HepG2 (cell line): ENCODE measurements at regions not wholly inside any gene's neighbourhood (a gene's known extent, or its start where the extent isn't known, plus 50 kb on each side); places are given as distances from the start of the nearest gene placed in this dataset.

Source experiments
- FOXP1 ChIP-seq, 2 experiments: fragments of 450-650 bp in 1 of 2; IDR thresholded peaks; 2 replicates each; pipeline ENCODE4 v1.6.1; 2017 to 2018; ENCODE audit warnings: antibody characterized with exemption in 1 of 2
- KDM4B ChIP-seq: sonication (generic); formaldehyde crosslinking; IDR thresholded peaks from 2 replicates; pipeline ENCODE4 v1.4.0; 2020; ENCODE audit warnings: missing genetic modification reagents
- RXRB ChIP-seq: IDR thresholded peaks from 2 replicates; pipeline ENCODE4 v1.6.1; 2016; ENCODE audit warnings: borderline replicate concordance, missing genetic modification reagents, missing compliant biosample characterization
- SMAD9 ChIP-seq: sonication (generic); formaldehyde crosslinking; IDR thresholded peaks from 2 replicates; pipeline ENCODE4 v1.5.1; 2020; ENCODE audit warnings: mild to moderate bottlenecking, missing genetic modification reagents
- TGIF2 ChIP-seq: IDR thresholded peaks from 2 replicates; pipeline ENCODE4 v1.6.1; 2016; ENCODE audit warnings: control low read depth, missing compliant biosample characterization
- ZMYM4 ChIP-seq: sonication (generic); formaldehyde crosslinking; IDR thresholded peaks from 2 replicates; pipeline ENCODE4 v1.8.1; 2023; ENCODE audit warnings: mild to moderate bottlenecking, missing genetic modification reagents
- ZNF253 ChIP-seq: sonication (generic); formaldehyde crosslinking; IDR thresholded peaks from 2 replicates; pipeline ENCODE4 v1.8.0; 2022; ENCODE audit warnings: mild to moderate bottlenecking, missing genetic modification reagents, borderline replicate concordance
- ZNF274 ChIP-seq: sonication (generic); formaldehyde crosslinking; IDR thresholded peaks from 2 replicates; pipeline ENCODE4 v1.5.1; 2020; ENCODE audit warnings: mild to moderate bottlenecking, missing genetic modification reagents
- ZNF329 ChIP-seq: sonication (generic); formaldehyde crosslinking; IDR thresholded peaks from 2 replicates; pipeline ENCODE4 v1.9.0; 2021; ENCODE audit warnings: low read depth, mild to moderate bottlenecking, missing genetic modification reagents
- ZNF781 ChIP-seq: sonication (generic); formaldehyde crosslinking; IDR thresholded peaks from 2 replicates; pipeline ENCODE4 v1.5.1; 2020; ENCODE audit warnings: borderline replicate concordance, mild to moderate bottlenecking, missing genetic modification reagents; ENCODE audit errors: not compliant biosample characterization
- ZSCAN25 ChIP-seq: sonication (generic); formaldehyde crosslinking; IDR thresholded peaks from 2 replicates; pipeline ENCODE4 v1.8.0; 2022; ENCODE audit warnings: mild to moderate bottlenecking, missing genetic modification reagents
- TF ChIP-seq, protein P1 (sequence below): sonication (generic); formaldehyde crosslinking; IDR thresholded peaks from 2 replicates; pipeline ENCODE4 v1.4.0; 2020; ENCODE audit warnings: missing genetic modification reagents, borderline replicate concordance

DNA sequence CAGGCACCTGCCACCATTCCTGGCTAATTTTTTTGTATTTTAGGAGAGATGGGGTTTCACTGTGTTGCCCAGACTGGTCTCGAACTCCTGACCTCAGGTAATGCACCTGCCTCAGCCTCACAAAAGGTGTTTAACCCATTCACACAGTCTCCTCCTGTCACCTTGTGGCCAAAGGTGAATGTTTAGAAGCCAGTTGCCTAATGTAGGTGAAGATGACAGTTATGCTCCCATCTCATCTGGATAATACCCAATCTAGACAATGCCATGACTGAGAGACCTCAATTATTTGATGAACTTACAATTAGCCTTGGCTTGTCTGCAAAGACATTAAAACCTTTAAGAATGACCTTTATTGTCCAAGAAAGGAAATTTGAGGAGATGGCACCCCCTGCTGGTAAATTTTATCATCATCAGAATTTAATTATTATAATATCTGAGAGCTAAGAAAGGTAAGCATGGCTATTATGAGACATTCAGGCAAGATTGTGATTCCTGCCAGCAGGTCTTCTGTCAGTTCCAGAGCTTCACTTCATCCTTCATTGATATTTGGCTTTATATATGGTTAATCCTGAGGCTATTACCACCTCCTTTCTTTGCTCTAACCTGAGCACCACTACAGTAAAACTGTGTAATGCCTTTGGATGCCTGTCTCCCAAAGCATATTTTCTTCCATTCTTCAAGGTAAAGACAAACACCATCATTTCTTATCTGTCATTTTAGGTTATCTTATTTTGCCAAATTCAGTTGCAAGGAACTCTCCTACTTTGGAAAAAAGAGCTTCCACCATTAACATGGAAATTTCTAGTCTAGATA, 117.6 kb downstream of the FAM124B start (continued):
- TF ChIP-seq TGIF2 (CRISPR knock-in tag) (no peak), ZNF781 (CRISPR knock-in tag) (no peak), FOXP1 (IDR thresholded peaks at IDR 0.05) (no peak), FOXP1 (CRISPR knock-in tag; IDR thresholded peaks at IDR 0.05) (no peak), ZNF253 (no peak), ZSCAN25 (CRISPR knock-in tag) (peak; percentile 34; the same call in 1 of the 2 replicates), ZNF274 (peak; percentile 61; the same call in 1 of the 2 replicates), ZMYM4 (CRISPR knock-in tag) (peak; percentile 70), SMAD9 (CRISPR knock-in tag) (peak; percentile 79; the same call in 1 of the 2 replicates), ZNF329 (no peak), RXRB (peak; percentile 2; the same call in 1 of the 2 replicates), KDM4B (no peak)
- TF ChIP-seq, protein P1, sequence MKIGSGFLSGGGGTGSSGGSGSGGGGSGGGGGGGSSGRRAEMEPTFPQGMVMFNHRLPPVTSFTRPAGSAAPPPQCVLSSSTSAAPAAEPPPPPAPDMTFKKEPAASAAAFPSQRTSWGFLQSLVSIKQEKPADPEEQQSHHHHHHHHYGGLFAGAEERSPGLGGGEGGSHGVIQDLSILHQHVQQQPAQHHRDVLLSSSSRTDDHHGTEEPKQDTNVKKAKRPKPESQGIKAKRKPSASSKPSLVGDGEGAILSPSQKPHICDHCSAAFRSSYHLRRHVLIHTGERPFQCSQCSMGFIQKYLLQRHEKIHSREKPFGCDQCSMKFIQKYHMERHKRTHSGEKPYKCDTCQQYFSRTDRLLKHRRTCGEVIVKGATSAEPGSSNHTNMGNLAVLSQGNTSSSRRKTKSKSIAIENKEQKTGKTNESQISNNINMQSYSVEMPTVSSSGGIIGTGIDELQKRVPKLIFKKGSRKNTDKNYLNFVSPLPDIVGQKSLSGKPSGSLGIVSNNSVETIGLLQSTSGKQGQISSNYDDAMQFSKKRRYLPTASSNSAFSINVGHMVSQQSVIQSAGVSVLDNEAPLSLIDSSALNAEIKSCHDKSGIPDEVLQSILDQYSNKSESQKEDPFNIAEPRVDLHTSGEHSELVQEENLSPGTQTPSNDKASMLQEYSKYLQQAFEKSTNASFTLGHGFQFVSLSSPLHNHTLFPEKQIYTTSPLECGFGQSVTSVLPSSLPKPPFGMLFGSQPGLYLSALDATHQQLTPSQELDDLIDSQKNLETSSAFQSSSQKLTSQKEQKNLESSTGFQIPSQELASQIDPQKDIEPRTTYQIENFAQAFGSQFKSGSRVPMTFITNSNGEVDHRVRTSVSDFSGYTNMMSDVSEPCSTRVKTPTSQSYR (CRISPR knock-in tag), result no peak
- TF ChIP-seq, all 625 proteins: peak for 80
